ENCODE measurements at regions not wholly inside any gene's neighbourhood (a gene's known extent, or its start where the extent isn't known, plus 50 kb on each side); places are given as distances from the start of the nearest gene placed in this dataset.

DNA sequence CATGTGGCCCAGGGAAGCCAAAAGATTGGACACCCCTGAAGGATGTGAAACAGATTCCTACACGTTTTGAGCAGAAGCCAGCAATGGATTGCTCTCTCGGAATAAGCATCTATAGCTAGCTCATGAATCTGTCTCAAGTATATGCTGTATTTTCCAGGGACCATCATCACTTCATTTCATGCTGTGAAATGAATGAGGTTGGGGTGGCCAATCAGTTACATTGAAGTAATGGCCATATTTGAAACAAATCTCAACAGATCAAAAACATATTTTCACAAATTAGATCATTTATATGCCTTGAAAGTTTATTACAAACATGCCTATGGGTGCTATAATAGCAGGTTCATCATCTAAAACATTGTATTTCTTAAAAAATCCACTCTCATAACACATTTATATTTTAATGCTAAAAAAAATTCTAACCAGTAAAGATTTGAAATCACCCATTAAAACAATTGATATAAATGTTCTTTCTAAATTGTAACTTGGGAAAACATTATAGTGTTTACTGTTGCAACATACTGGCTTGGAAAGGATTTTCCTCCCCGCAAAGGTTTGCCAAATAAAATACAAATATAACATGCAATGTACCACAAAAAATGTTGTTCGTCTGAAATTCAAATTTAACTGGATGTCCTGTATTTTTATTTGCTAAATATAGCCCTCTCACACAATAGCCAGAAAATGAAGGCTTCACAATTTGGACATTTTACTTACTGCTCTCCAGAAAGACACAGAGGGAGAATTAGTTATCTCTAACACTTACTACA lies 743.6 kb downstream of the KCNJ2 start:
- peak overlapping the region in 2 of 3 donors; percentile 21 to 30 for H3K27ac ChIP-seq
- DNase-seq = no peak
- peaks cover 0 to 20% (median 8%) of the 10 kb centered on the region in 4 donors for H3K4me1 ChIP-seq
- TF ChIP-seq POLR2A (IDR thresholded peaks at IDR 0.05) = no peak
- TF ChIP-seq CTCF (IDR thresholded peaks at IDR 0.05) = no peak
- H3K9me3 ChIP-seq = no peaks in the 10 kb centered on the region
- no peaks in the 10 kb centered on the region for H3K36me3 ChIP-seq
- 19% methylated on average over 3 of the region's 4 CpGs for WGBS (ENCODE audit: insufficient coverage, low coverage, low lambda C conversion rate, missing lambda C conversion rate)
- H3K4me3 ChIP-seq = no peak overlapping the region
- H3K27me3 ChIP-seq = no peaks in the 10 kb centered on the region
- peak; percentile 23 to 69 (median 60) for ATAC-seq
- intact Hi-C loops (cut with DNase I) = no loop called here

DNA sequence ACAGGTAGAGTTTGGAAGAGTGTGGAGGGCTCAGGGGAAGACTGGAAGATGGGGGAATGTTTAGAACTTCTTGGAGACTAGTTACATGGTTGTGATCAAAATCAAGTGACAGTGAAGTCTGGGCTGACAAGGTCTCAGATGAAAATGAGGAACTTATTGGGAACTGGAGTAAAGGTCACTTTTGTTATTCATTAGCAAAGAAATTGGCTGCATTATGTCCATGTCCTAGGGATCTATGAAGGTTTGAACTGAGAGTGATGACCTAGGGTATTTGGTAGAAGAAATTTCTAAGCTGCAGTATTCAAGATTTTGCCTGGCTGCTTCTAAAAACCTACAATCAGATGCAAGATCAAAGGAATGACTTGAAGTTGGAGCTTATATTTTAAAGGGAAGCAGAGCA lies 747.1 kb downstream of the KCNJ2 start:
- no peak for TF ChIP-seq CTCF (IDR thresholded peaks at IDR 0.05)
- no peak for TF ChIP-seq POLR2A (IDR thresholded peaks at IDR 0.05)
- DNase-seq = no peak

GRCh38 chr17:70919241-70919640 lies 749.9 kb downstream of the KCNJ2 start:
- ATAC-seq = no peak
- no peak overlapping the region for H3K27ac ChIP-seq
- no peaks in the 10 kb centered on the region for H3K36me3 ChIP-seq
- H3K4me1 ChIP-seq = peaks cover 0 to 11% (median 5%) of the 10 kb centered on the region in 4 donors
- intact Hi-C loops (cut with DNase I) = no loop called here
- no peaks in the 10 kb centered on the region for H3K9me3 ChIP-seq
- no peak for DNase-seq
- H3K27me3 ChIP-seq = no peaks in the 10 kb centered on the region
- H3K4me3 ChIP-seq = no peak overlapping the region
- 88% methylated on average over 1 of the region's 1 CpG for WGBS (ENCODE audit: insufficient coverage, low coverage, low lambda C conversion rate, missing lambda C conversion rate)
- TF ChIP-seq CTCF (IDR thresholded peaks at IDR 0.05) (no peak), POLR2A (IDR thresholded peaks at IDR 0.05) (no peak)

More for the DNA sequence above, 747.1 kb downstream of the KCNJ2 start:
- Histone ChIP-seq H3K27ac (peak overlapping the region in 2 of 3 donors; percentile 24 to 29), H3K4me3 (no peak overlapping the region), H3K36me3 (no peaks in the 10 kb centered on the region), H3K4me1 (peaks cover 0 to 20% (median 8%) of the 10 kb centered on the region in 4 donors), H3K9me3 (no peaks in the 10 kb centered on the region), H3K27me3 (no peaks in the 10 kb centered on the region)
- ATAC-seq = peak; percentile 78 to 90 (median 86)
- intact Hi-C loops (cut with DNase I) = no loop called here

DNA sequence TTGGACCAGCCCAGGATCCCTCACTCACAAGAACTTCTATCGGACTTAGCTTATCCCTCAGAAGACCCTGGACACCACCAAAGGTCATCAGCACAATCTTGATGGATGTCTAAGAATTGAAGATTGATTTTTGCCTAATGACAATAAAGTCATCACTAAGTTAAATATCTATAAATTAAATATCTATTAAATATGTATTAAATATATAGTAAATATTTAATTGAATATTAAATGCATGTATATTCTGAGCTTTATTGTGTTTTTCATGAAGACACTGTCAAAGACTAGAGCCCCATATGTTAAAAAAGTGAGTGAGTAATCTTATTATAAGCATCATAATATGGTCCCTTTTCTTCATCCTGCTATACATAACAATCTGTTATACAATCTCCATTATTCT lies 751.1 kb downstream of the KCNJ2 start:
- Histone ChIP-seq H3K4me3 (no peak overlapping the region), H3K9me3 (no peaks in the 10 kb centered on the region), H3K36me3 (no peaks in the 10 kb centered on the region), H3K27ac (no peak overlapping the region), H3K4me1 (peaks cover 0 to 11% (median 5%) of the 10 kb centered on the region in 4 donors), H3K27me3 (no peaks in the 10 kb centered on the region)
- intact Hi-C loops (cut with DNase I) = no loop called here
- no peak for TF ChIP-seq CTCF (IDR thresholded peaks at IDR 0.05)
- no peak for TF ChIP-seq POLR2A (IDR thresholded peaks at IDR 0.05)
- WGBS (ENCODE audit: insufficient coverage, low coverage, low lambda C conversion rate, missing lambda C conversion rate) = 89% methylated on average over 1 of the region's 1 CpG
- ATAC-seq (no peak), DNase-seq (no peak)
